NCI-H460 (cell line): ENCODE measurements at regions not wholly inside any gene's neighbourhood (a gene's known extent, or its start where the extent isn't known, plus 50 kb on each side); places are given as distances from the start of the nearest gene placed in this dataset.

Experiments used
- DNase-seq: peaks from one replicate; pipeline ENCODE4 v3.0.0-alpha.2; 2016; ENCODE audit warnings: low read depth; ENCODE audit errors: extremely low read depth
- small RNA-seq, 2 experiments: library from RNA; depleted of rRNA; stranded (forward); fragments of <200 nt; gene quantifications; one replicate each; pipeline ENCODE3, GENCODE V24; 2014

DNA sequence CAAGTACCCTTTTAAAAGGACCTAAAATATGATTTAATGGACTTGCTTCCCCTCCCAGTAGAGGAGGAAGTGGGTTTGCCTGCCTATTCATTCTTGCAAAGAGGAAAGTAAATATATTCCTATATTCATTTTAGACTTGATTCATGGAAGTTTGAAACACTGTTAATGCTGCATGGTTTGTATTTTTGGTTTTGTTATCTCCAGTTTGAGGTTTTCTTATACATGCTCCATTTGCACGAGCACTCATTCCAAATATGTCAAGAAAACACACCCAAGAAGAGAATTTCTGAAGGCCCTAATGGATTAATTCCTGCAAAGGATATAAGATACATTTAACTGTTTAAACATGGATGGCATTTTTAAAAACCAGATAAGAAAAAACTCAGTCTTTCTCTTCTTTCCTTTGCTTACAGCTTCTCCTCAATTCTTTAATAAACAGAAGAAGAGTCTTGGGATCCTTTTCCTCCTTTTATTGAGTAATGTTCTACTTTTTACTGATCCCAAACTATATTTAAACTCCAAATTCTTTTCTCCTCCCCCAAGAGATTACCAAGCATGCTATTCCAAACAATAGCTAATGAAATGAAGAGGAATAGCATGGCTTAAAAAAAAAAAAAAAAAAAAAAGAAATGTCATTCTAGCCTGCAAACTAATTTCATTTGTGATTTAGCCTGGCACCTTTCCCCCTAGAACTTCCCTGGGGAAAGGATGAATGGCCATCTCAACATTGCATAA lies 54.6 kb upstream of the LDB2 start:
- no peak for DNase-seq

DNA sequence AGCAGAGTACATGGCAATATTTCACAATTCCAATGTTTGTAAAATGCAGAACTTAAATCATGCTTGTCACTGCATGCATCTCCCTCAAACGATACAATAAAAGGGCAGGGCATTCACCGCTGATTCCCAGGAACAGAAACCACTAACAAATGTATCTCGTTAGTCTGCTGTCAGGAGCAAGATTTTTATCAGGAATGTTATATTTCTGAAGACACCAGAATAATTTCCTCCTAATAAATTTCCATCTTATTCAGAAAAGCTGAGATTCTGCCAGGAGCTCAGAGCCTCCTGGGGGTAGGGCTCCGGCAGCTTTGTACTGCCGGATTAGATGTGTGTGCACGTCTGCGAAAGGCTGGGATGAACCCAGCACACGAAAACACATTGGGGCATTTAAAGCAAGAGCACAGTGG lies 54.0 kb upstream of the LDB2 start:
- DNase-seq: no peak

Small RNAs in the stretch of these regions (small RNA-seq; reads per million reads assigned to genes)
- gene MTND5P4: 0 reads per million in 2 experiments
- 0 to 0.04 reads per million in 2 experiments for gene SNORA75B
